ENCODE measurements at regions not wholly inside any gene's neighbourhood (a gene's known extent, or its start where the extent isn't known, plus 50 kb on each side); places are given as distances from the start of the nearest gene placed in this dataset.

GRCh38 chr3:148095962-148096361 lies 601.7 kb upstream of the AGTR1 start:
- in situ Hi-C loops (cut with MboI) (no loop called here), intact Hi-C loops (cut with micrococcal nuclease; ENCODE audit: unreplicated experiment) (no loop called here)
- no peak overlapping the region for H3K27ac ChIP-seq (ENCODE audit: control insufficient read depth, insufficient read depth)
- no TSS peak for BruUV-seq (replicated peaks)
- no peaks in the 10 kb centered on the region for H3K36me3 ChIP-seq (ENCODE audit: control insufficient read depth in 2 of 2, insufficient read depth in 2 of 2, low read length in 1 of 2)
- H3K9me3 ChIP-seq (replicated peaks; ENCODE audit: control insufficient read depth, insufficient read depth, low read length) = no peaks in the 10 kb centered on the region
- no peak overlapping the region for H3K9ac ChIP-seq (ENCODE audit: control insufficient read depth, insufficient read depth, low read length)
- no peak overlapping the region for H3K4me2 ChIP-seq (ENCODE audit: control insufficient read depth, insufficient read depth)
- SMC1A ChIA-PET (ENCODE audit: uncharacterized antibody, unreplicated experiment) = no interaction called here
- CTCF ChIA-PET = interaction anchor here (1.9 kb wide), 1 partner anchor 18 kb away, joined by 4 read pairs; no protein-coding TSS in a partner anchor
- ATAC-seq (no peak), FAIRE-seq (no peak), DNase-seq (ENCODE audit: low read depth, low spot score) (no peak)
- RAD21 ChIA-PET (ENCODE audit: unreplicated experiment) = no interaction called here
- H2AFZ ChIP-seq (ENCODE audit: control insufficient read depth, low read depth, low read length) = no peak overlapping the region
- no peaks in the 10 kb centered on the region for H3K4me1 ChIP-seq (ENCODE audit: control insufficient read depth, insufficient read depth, low read length)
- H3K79me2 ChIP-seq (ENCODE audit: control insufficient read depth, insufficient read depth, low read length) = no peaks in the 10 kb centered on the region
- no peak overlapping the region for H3K4me3 ChIP-seq
- no peaks in the 10 kb centered on the region for H3K27me3 ChIP-seq (replicated peaks in 1 of 2; ENCODE audit: control insufficient read depth in 2 of 2, insufficient read depth in 2 of 2, low read length in 1 of 2)
- POLR2A ChIA-PET = interaction anchor here (0.6 kb wide), 1 partner anchor 13 kb away, joined by 3 read pairs; no protein-coding TSS in a partner anchor
- H4K20me1 ChIP-seq (ENCODE audit: control insufficient read depth, insufficient read depth) = no peaks in the 10 kb centered on the region
- 59% methylated on average over 5 of the region's 5 CpGs for WGBS (ENCODE audit: insufficient coverage, insufficient replicate concordance, low lambda C conversion rate, missing lambda C conversion rate)
- TF ChIP-seq NR2C1 (IDR thresholded peaks at IDR 0.05) (no peak), TCF12 (IDR thresholded peaks at IDR 0.05; ENCODE audit: low read depth, low read length) (no peak), RELB (IDR thresholded peaks at IDR 0.05; ENCODE audit: low read depth) (no peak), SMAD1 (IDR thresholded peaks at IDR 0.05; ENCODE audit: low read depth, partially characterized antibody) (no peak), MYB (IDR thresholded peaks at IDR 0.05; ENCODE audit: borderline replicate concordance, low read depth, low read length) (no peak), CTCF (IDR thresholded peaks at IDR 0.05 in 2 of 3, conservative IDR thresholded peaks at IDR 0.05 in 1 of 3; ENCODE audit: control insufficient read depth in 2 of 3, extremely low read depth in 1 of 3, insufficient read depth in 1 of 3, low read depth in 3 of 3, low read length in 3 of 3) (no peak), NFYB (IDR thresholded peaks at IDR 0.05; ENCODE audit: insufficient read depth, low read depth, low read length) (no peak), MTA2 (IDR thresholded peaks at IDR 0.05; ENCODE audit: low read depth) (no peak), ZNF384 (IDR thresholded peaks at IDR 0.05; ENCODE audit: borderline replicate concordance, low read depth, low read length) (no peak), EZH2 (IDR thresholded peaks at IDR 0.05; ENCODE audit: borderline replicate concordance, control insufficient read depth, low read depth, low read length) (no peak)
- TF ChIP-seq, protein P1, sequence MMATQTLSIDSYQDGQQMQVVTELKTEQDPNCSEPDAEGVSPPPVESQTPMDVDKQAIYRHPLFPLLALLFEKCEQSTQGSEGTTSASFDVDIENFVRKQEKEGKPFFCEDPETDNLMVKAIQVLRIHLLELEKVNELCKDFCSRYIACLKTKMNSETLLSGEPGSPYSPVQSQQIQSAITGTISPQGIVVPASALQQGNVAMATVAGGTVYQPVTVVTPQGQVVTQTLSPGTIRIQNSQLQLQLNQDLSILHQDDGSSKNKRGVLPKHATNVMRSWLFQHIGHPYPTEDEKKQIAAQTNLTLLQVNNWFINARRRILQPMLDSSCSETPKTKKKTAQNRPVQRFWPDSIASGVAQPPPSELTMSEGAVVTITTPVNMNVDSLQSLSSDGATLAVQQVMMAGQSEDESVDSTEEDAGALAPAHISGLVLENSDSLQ (IDR thresholded peaks at IDR 0.05) = no peak
- TF ChIP-seq, protein P2, sequence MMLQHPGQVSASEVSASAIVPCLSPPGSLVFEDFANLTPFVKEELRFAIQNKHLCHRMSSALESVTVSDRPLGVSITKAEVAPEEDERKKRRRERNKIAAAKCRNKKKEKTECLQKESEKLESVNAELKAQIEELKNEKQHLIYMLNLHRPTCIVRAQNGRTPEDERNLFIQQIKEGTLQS (IDR thresholded peaks at IDR 0.05; ENCODE audit: borderline replicate concordance, extremely low read depth, low read depth, low read length) = no peak
- TF ChIP-seq, protein P3, sequence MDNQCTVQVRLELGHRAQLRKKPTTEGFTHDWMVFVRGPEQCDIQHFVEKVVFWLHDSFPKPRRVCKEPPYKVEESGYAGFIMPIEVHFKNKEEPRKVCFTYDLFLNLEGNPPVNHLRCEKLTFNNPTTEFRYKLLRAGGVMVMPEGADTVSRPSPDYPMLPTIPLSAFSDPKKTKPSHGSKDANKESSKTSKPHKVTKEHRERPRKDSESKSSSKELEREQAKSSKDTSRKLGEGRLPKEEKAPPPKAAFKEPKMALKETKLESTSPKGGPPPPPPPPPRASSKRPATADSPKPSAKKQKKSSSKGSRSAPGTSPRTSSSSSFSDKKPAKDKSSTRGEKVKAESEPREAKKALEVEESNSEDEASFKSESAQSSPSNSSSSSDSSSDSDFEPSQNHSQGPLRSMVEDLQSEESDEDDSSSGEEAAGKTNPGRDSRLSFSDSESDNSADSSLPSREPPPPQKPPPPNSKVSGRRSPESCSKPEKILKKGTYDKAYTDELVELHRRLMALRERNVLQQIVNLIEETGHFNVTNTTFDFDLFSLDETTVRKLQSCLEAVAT (IDR thresholded peaks at IDR 0.05) = no peak
- TF ChIP-seq, protein P4, sequence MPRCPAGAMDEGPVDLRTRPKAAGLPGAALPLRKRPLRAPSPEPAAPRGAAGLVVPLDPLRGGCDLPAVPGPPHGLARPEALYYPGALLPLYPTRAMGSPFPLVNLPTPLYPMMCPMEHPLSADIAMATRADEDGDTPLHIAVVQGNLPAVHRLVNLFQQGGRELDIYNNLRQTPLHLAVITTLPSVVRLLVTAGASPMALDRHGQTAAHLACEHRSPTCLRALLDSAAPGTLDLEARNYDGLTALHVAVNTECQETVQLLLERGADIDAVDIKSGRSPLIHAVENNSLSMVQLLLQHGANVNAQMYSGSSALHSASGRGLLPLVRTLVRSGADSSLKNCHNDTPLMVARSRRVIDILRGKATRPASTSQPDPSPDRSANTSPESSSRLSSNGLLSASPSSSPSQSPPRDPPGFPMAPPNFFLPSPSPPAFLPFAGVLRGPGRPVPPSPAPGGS (IDR thresholded peaks at IDR 0.05; ENCODE audit: borderline replicate concordance, insufficient read depth, low read depth, low read length, poor library complexity, severe bottlenecking) = no peak
